ENCODE measurements at regions not wholly inside any gene's neighbourhood (a gene's known extent, or its start where the extent isn't known, plus 50 kb on each side); places are given as distances from the start of the nearest gene placed in this dataset.

DNA sequence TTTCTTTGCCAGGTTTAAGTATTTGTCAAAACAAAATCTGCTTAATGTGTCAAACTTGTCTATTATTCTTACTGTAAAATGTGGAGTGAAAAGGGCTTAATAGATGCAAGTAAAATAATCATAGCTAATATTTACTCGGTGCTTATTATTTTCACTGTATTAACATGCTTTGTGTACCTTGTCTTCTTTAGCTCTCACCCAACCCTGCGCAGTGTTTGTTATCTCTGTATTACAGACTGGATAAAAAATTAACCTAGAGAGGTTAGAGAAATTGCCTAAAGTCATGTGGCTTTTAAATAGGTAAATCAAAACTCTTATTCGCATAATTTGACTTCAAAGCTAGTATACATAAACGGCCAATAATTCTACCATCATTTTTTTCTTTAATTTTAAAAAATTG lies 1864.8 kb downstream of the MAT2B start:
- Histone ChIP-seq H3K4me3 (replicated peaks in 1 of 3) (no peak overlapping the region), H3K27me3 (no peaks in the 10 kb centered on the region), H3K36me3 (no peaks in the 10 kb centered on the region), H3K4me1 (no peaks in the 10 kb centered on the region), H3K27ac (no peak overlapping the region), H3K9me3 (no peaks in the 10 kb centered on the region)
- TF ChIP-seq POLR2A (IDR thresholded peaks at IDR 0.05), result no peak
- TF ChIP-seq, protein P1, sequence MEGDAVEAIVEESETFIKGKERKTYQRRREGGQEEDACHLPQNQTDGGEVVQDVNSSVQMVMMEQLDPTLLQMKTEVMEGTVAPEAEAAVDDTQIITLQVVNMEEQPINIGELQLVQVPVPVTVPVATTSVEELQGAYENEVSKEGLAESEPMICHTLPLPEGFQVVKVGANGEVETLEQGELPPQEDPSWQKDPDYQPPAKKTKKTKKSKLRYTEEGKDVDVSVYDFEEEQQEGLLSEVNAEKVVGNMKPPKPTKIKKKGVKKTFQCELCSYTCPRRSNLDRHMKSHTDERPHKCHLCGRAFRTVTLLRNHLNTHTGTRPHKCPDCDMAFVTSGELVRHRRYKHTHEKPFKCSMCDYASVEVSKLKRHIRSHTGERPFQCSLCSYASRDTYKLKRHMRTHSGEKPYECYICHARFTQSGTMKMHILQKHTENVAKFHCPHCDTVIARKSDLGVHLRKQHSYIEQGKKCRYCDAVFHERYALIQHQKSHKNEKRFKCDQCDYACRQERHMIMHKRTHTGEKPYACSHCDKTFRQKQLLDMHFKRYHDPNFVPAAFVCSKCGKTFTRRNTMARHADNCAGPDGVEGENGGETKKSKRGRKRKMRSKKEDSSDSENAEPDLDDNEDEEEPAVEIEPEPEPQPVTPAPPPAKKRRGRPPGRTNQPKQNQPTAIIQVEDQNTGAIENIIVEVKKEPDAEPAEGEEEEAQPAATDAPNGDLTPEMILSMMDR (IDR thresholded peaks at IDR 0.05), result no peak
- 92 to 94% methylated on average over 4 of the region's 4 CpGs for WGBS, 2 donors
- no peak for DNase-seq
- intact Hi-C loops (cut with DNase I), result no loop called here

DNA sequence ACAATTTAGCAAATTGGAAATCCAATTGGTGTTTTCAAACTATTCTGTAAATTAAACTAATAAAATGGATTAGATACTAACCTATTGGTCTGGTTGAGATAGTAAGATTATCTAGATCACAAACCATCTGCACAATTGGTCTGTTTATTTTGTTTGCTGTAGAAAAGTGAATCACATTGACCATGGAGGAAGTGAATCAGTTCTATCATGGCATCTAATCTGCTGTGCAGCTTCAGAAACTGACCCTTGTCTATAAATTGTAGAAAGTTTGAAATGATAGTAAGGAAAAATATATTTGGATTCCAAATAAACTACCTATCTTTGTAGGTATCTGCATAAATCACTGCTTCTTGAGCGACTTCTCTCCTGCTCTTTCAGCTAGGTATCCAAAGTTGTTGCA lies 1865.4 kb downstream of the MAT2B start:
- H3K27me3 ChIP-seq, result no peaks in the 10 kb centered on the region
- 93 to 97% methylated on average over 1 of the region's 1 CpG for WGBS, 2 donors
- intact Hi-C loops (cut with DNase I), result no loop called here
- H3K36me3 ChIP-seq, result no peaks in the 10 kb centered on the region
- no peaks in the 10 kb centered on the region for H3K9me3 ChIP-seq
- H3K4me3 ChIP-seq (replicated peaks in 1 of 3), result no peak overlapping the region
- H3K27ac ChIP-seq, result no peak overlapping the region
- no peak for DNase-seq
- TF ChIP-seq POLR2A (IDR thresholded peaks at IDR 0.05), result no peak
- TF ChIP-seq, protein P1 (IDR thresholded peaks at IDR 0.05), result no peak
- H3K4me1 ChIP-seq, result no peaks in the 10 kb centered on the region

DNA sequence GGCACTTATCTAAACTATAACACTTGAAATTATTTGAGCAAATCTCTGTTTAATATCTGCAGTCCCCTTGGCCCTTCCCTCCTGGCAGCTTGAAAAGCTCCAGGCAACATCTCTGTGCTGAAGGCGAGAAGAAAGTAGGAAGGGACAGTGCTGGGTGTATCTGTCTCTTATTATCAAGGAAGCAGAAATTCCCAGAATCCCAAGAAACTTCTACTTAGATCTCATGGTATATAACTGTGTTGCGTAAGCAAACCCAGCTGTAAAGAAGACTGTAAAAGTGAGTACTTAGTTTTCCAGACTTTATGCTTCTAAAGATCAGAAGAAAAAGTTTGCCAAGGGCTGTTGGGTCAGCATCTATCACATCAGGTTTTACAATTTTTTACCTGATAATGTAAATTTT lies 1869.8 kb downstream of the MAT2B start:
- TF ChIP-seq, protein P1 (IDR thresholded peaks at IDR 0.05), result no peak
- no peak for TF ChIP-seq POLR2A (IDR thresholded peaks at IDR 0.05)
- H3K4me3 ChIP-seq (replicated peaks in 1 of 3), result no peak overlapping the region
- no peaks in the 10 kb centered on the region for H3K36me3 ChIP-seq
- no peak overlapping the region for H3K27ac ChIP-seq
- no peak for DNase-seq
- WGBS, 2 donors, result 83 to 85% methylated on average over 2 of the region's 2 CpGs
- no peaks in the 10 kb centered on the region for H3K4me1 ChIP-seq
- intact Hi-C loops (cut with DNase I), result no loop called here
- H3K27me3 ChIP-seq, result no peaks in the 10 kb centered on the region
- no peaks in the 10 kb centered on the region for H3K9me3 ChIP-seq

DNA sequence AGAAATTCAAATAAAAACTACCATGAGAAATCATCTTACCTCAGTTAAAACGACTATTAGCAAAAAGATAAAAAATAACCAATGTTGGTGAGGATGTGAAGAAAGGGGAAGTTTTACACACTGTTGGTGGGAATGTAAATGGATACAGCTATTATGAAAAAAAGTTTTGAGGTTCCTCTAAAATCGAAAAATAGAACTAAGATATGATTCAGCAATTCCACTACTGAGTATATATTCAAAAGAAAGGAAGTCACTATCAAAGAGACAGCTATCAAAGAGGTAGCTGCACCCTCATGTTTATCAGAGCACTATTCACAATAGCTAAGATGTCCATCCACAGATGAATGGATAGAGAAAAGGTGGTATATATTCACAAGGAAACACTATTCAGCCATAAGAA lies 1888.4 kb downstream of the MAT2B start:
- Histone ChIP-seq H3K4me1 (no peaks in the 10 kb centered on the region), H3K27me3 (no peaks in the 10 kb centered on the region), H3K36me3 (no peaks in the 10 kb centered on the region), H3K4me3 (replicated peaks in 1 of 3) (no peak overlapping the region), H3K9me3 (no peaks in the 10 kb centered on the region), H3K27ac (no peak overlapping the region)
- no peak for TF ChIP-seq POLR2A (IDR thresholded peaks at IDR 0.05)
- TF ChIP-seq, protein P1 (IDR thresholded peaks at IDR 0.05), result no peak
- intact Hi-C loops (cut with DNase I), result no loop called here
- DNase-seq, result no peak
- 56 to 59% methylated on average over 2 of the region's 2 CpGs for WGBS, 2 donors

DNA sequence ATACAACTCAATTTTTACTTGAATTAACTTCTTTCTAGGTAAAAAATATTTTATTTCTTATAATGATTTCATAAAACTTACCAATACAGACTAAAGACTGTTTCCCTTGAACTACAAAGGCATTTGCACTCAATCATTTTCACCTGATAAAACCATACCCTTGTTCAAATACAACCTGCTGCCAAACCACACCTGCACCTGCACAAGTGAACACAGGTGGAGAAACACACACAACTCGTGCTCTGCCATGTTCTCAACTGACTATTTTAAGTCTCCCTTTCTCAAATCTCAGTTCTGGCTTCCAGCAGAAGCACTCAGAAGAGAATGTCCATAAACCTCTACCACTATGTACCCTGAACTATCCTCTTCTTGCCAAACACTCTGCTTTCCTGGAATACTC lies 1892.1 kb downstream of the MAT2B start:
- H3K27me3 ChIP-seq, result no peaks in the 10 kb centered on the region
- no peaks in the 10 kb centered on the region for H3K9me3 ChIP-seq
- intact Hi-C loops (cut with DNase I), result no loop called here
- no peaks in the 10 kb centered on the region for H3K4me1 ChIP-seq
- H3K36me3 ChIP-seq, result no peaks in the 10 kb centered on the region
- DNase-seq, result no peak
- 55 to 58% methylated on average over 1 of the region's 1 CpG for WGBS, 2 donors
- TF ChIP-seq POLR2A (IDR thresholded peaks at IDR 0.05), result no peak
- TF ChIP-seq, protein P1 (IDR thresholded peaks at IDR 0.05), result no peak
- H3K4me3 ChIP-seq (replicated peaks in 1 of 3), result no peak overlapping the region
- no peak overlapping the region for H3K27ac ChIP-seq

Data from thyroid gland (tissue), 4 donors.